ENCODE measurements at regions not wholly inside any gene's neighbourhood (a gene's known extent, or its start where the extent isn't known, plus 50 kb on each side); places are given as distances from the start of the nearest gene placed in this dataset.

- TF ChIP-seq CTCF (IDR thresholded peaks at IDR 0.05): no peak
- no peak for TF ChIP-seq EP300 (IDR thresholded peaks at IDR 0.05)
- no peak for TF ChIP-seq POLR2A (IDR thresholded peaks at IDR 0.05)
Observed at GRCh38 chr14:83462759-83463158, 1929.1 kb upstream of the SEL1L start.

Measured in upper lobe of left lung (tissue), 4 donors.